ENCODE measurements at regions not wholly inside any gene's neighbourhood (a gene's known extent, or its start where the extent isn't known, plus 50 kb on each side); places are given as distances from the start of the nearest gene placed in this dataset.

- TF ChIP-seq POLR2A (IDR thresholded peaks at IDR 0.05; ENCODE audit: borderline replicate concordance, extremely low read depth, insufficient read depth, insufficient read length) (no peak), EZH2 (IDR thresholded peaks at IDR 0.05) (no peak), EZH2phosphoT487 (IDR thresholded peaks at IDR 0.05; ENCODE audit: borderline replicate concordance) (no peak), YY1 (IDR thresholded peaks at IDR 0.05; ENCODE audit: extremely low read depth, insufficient replicate concordance, low read depth, low read length) (no peak)
These were observed 361.3 kb upstream of the MMS22L start for GRCh38 chr6:97644353-97644752.

Data from HCT116 (cell line).